ENCODE measurements at regions not wholly inside any gene's neighbourhood (a gene's known extent, or its start where the extent isn't known, plus 50 kb on each side); places are given as distances from the start of the nearest gene placed in this dataset.
A peak's percentile ranks its signal among the peaks of the same experiment; 100 is the strongest.

GRCh38 chr14:24692382-24693352 lies 58.7 kb upstream of the GZMB start:
- no peak for DNase-seq

- DNase-seq, result peak; percentile 21
Observed at GRCh38 chr14:24690492-24690891, 56.5 kb upstream of the GZMB start.

GRCh38 chr14:24688030-24688658 lies 54.2 kb upstream of the GZMB start:
- no peak for DNase-seq

All from NCI-H524 treated with DMSO at 0.1 percent for 48 hours (cell line).